ENCODE measurements at regions not wholly inside any gene's neighbourhood (a gene's known extent, or its start where the extent isn't known, plus 50 kb on each side); places are given as distances from the start of the nearest gene placed in this dataset.

GRCh38 chr20:7672571-7672970 is 267.7 kb downstream of the HAO1 start:
- Histone ChIP-seq H3K4me1 (ENCODE audit: control insufficient read depth, insufficient read depth, low read length) (no peaks in the 10 kb centered on the region), H3K27me3 (ENCODE audit: control insufficient read depth, insufficient read depth, low read length) (no peaks in the 10 kb centered on the region), H3K36me3 (ENCODE audit: control insufficient read depth, insufficient read depth, low read length) (no peaks in the 10 kb centered on the region), H3K9me3 (ENCODE audit: control insufficient read depth, insufficient read depth, low read depth, low read length) (no peaks in the 10 kb centered on the region), H3K4me3 (ENCODE audit: low read depth in 2 of 2, low read length in 2 of 2) (no peak overlapping the region), H3K27ac (ENCODE audit: low read length) (no peak overlapping the region)
- BruUV-seq (replicated peaks), result no TSS peak
- ATAC-seq, result no peak
- in situ Hi-C loops (cut with HindIII; ENCODE audit: low pct_unique_long_range_greater_than_20kb, low sequenced_read_pairs), result no loop called here
- no peak for DNase-seq (ENCODE audit: low read depth, low spot score)
- intact Hi-C loops (cut with micrococcal nuclease; ENCODE audit: unreplicated experiment), result no loop called here
- POLR2A ChIA-PET, result no interaction called here
- CTCF ChIA-PET, result no interaction called here
- TF ChIP-seq SIN3A (IDR thresholded peaks at IDR 0.05; ENCODE audit: borderline replicate concordance, insufficient read depth, low read depth, low read length) (no peak), CTCF (IDR thresholded peaks at IDR 0.05) (no peak), REST (IDR thresholded peaks at IDR 0.05; ENCODE audit: insufficient read depth in 1 of 2, low read depth in 2 of 2, low read length in 1 of 2) (no peak), TCF7L2 (IDR thresholded peaks at IDR 0.05; ENCODE audit: low read depth, low read length) (no peak), POLR2AphosphoS5 (IDR thresholded peaks at IDR 0.05; ENCODE audit: low read depth, low read length) (no peak)

GRCh38 chr20:7673841-7674240 is 266.4 kb downstream of the HAO1 start:
- no peak overlapping the region for H3K27ac ChIP-seq (ENCODE audit: low read length)
- TF ChIP-seq TCF7L2 (IDR thresholded peaks at IDR 0.05; ENCODE audit: low read depth, low read length), result no peak
- no peak for TF ChIP-seq CTCF (IDR thresholded peaks at IDR 0.05)
- no peak for TF ChIP-seq POLR2AphosphoS5 (IDR thresholded peaks at IDR 0.05; ENCODE audit: low read depth, low read length)
- TF ChIP-seq SIN3A (IDR thresholded peaks at IDR 0.05; ENCODE audit: borderline replicate concordance, insufficient read depth, low read depth, low read length), result no peak
- no peak for TF ChIP-seq REST (IDR thresholded peaks at IDR 0.05; ENCODE audit: insufficient read depth in 1 of 2, low read depth in 2 of 2, low read length in 1 of 2)
- ATAC-seq, result no peak
- BruUV-seq (replicated peaks), result no TSS peak
- H3K4me1 ChIP-seq (ENCODE audit: control insufficient read depth, insufficient read depth, low read length), result no peaks in the 10 kb centered on the region
- in situ Hi-C loops (cut with HindIII; ENCODE audit: low pct_unique_long_range_greater_than_20kb, low sequenced_read_pairs), result no loop called here
- ChIA-PET CTCF (no interaction called here), POLR2A (no interaction called here)
- no peaks in the 10 kb centered on the region for H3K36me3 ChIP-seq (ENCODE audit: control insufficient read depth, insufficient read depth, low read length)
- DNase-seq (ENCODE audit: low read depth, low spot score), result no peak
- H3K4me3 ChIP-seq (ENCODE audit: low read depth in 2 of 2, low read length in 2 of 2), result no peak overlapping the region
- H3K27me3 ChIP-seq (ENCODE audit: control insufficient read depth, insufficient read depth, low read length), result no peaks in the 10 kb centered on the region
- intact Hi-C loops (cut with micrococcal nuclease; ENCODE audit: unreplicated experiment), result no loop called here
- H3K9me3 ChIP-seq (ENCODE audit: control insufficient read depth, insufficient read depth, low read depth, low read length), result no peaks in the 10 kb centered on the region

All from Panc1 (cell line).